ENCODE measurements at regions not wholly inside any gene's neighbourhood (a gene's known extent, or its start where the extent isn't known, plus 50 kb on each side); places are given as distances from the start of the nearest gene placed in this dataset.
"Not testable (repeated sequence)": the region's sequence is repeated elsewhere in the genome, so short reads cannot be mapped to it uniquely, and the experiment has no call there.

- Mint-ChIP-seq H3K4me1 (ENCODE audit: low read depth) (no peaks in the 10 kb centered on the region), H3K27me3 (peaks cover 2% of the 10 kb centered on the region), H3K9me3 (peaks cover 4% of the 10 kb centered on the region), H3K36me3 (ENCODE audit: low read depth) (no peaks in the 10 kb centered on the region), H3K27ac (no peak overlapping the region), H3K4me3 (no peak overlapping the region)
- intact Hi-C loops (cut with micrococcal nuclease) = no loop called here
- ATAC-seq (no peak), DNase-seq (no peak)
- TF ChIP-seq, protein P1, sequence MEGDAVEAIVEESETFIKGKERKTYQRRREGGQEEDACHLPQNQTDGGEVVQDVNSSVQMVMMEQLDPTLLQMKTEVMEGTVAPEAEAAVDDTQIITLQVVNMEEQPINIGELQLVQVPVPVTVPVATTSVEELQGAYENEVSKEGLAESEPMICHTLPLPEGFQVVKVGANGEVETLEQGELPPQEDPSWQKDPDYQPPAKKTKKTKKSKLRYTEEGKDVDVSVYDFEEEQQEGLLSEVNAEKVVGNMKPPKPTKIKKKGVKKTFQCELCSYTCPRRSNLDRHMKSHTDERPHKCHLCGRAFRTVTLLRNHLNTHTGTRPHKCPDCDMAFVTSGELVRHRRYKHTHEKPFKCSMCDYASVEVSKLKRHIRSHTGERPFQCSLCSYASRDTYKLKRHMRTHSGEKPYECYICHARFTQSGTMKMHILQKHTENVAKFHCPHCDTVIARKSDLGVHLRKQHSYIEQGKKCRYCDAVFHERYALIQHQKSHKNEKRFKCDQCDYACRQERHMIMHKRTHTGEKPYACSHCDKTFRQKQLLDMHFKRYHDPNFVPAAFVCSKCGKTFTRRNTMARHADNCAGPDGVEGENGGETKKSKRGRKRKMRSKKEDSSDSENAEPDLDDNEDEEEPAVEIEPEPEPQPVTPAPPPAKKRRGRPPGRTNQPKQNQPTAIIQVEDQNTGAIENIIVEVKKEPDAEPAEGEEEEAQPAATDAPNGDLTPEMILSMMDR (IDR thresholded peaks at IDR 0.05) = no peak
- CTCF ChIA-PET = no interaction called here
- POLR2A ChIA-PET = no interaction called here
These were observed 123.0 kb upstream of the NR2F2 start for GRCh38 chr15:96207377-96208006.

GRCh38 chr15:96209285-96209735 is 121.2 kb upstream of the NR2F2 start:
- Mint-ChIP-seq H3K9me3 (peaks cover 4% of the 10 kb centered on the region), H3K4me3 (no peak overlapping the region), H3K4me1 (ENCODE audit: low read depth) (no peaks in the 10 kb centered on the region), H3K27ac (no peak overlapping the region), H3K27me3 (peaks cover 2% of the 10 kb centered on the region), H3K36me3 (ENCODE audit: low read depth) (no peaks in the 10 kb centered on the region)
- TF ChIP-seq, protein P1 (IDR thresholded peaks at IDR 0.05) = no peak
- no peak for DNase-seq
- CTCF ChIA-PET = no interaction called here
- ATAC-seq = no peak
- intact Hi-C loops (cut with micrococcal nuclease) = no loop called here
- POLR2A ChIA-PET = no interaction called here

DNA sequence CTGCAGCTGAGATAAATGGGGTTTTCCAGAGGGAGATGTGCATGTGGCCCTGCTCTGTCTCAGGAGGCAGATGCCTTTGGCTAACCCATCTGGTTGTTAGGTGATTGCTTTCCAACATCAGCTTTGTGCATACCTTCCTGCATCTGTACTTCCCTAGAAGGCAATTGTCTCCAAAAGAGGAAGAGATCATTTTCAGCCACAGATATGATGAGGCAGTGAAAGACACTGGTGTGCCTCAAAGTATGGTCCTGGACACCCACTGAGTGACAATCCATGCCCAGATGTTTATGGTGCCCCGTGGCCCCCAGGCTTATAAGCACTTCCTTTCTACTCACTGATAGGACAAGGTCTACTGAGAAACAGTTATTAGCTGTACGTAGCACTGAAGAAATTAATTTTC is 117.5 kb upstream of the NR2F2 start:
- ChIA-PET POLR2A (no interaction called here), CTCF (no interaction called here)
- DNase-seq (no peak), ATAC-seq (no peak)
- intact Hi-C loops (cut with micrococcal nuclease) = no loop called here
- Mint-ChIP-seq H3K9me3 (peaks cover 4% of the 10 kb centered on the region), H3K27me3 (peaks cover 7% of the 10 kb centered on the region), H3K27ac (no peak overlapping the region), H3K36me3 (ENCODE audit: low read depth) (no peaks in the 10 kb centered on the region), H3K4me1 (ENCODE audit: low read depth) (no peaks in the 10 kb centered on the region), H3K4me3 (no peak overlapping the region)
- TF ChIP-seq, protein P1 (IDR thresholded peaks at IDR 0.05) = no peak

DNA sequence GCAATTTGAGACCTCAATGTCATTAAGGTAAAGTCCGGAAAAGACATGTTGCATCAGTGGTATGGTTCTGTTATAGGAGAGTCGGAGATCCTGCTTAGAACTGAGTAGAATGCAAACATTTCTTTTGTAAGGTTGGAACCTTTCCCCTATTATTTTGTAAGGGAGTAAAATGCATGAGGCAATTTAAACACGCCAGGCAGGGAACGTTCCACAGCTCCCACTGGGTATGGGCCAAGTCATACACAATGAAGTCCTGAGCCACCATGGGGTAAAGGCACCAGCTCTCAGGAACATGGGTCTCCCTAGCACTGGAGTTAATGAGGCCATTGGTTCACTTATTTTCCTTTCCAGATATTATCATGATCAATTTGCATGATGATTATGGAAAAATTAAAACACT is 116.6 kb upstream of the NR2F2 start:
- TF ChIP-seq, protein P1 (IDR thresholded peaks at IDR 0.05) = no peak
- intact Hi-C loops (cut with micrococcal nuclease) = no loop called here
- Mint-ChIP-seq H3K27ac (no peak overlapping the region), H3K27me3 (peaks cover 7% of the 10 kb centered on the region), H3K36me3 (ENCODE audit: low read depth) (no peaks in the 10 kb centered on the region), H3K4me1 (ENCODE audit: low read depth) (no peaks in the 10 kb centered on the region), H3K9me3 (peaks cover 4% of the 10 kb centered on the region), H3K4me3 (no peak overlapping the region)
- DNase-seq (no peak), ATAC-seq (no peak)
- CTCF ChIA-PET = no interaction called here
- POLR2A ChIA-PET = no interaction called here

- H3K9me3 Mint-ChIP-seq; H3K4me1 Mint-ChIP-seq (ENCODE audit: low read depth); H3K36me3 Mint-ChIP-seq (ENCODE audit: low read depth); POLR2A ChIA-PET; ATAC-seq; DNase-seq; intact Hi-C loops (cut with micrococcal nuclease); CTCF ChIA-PET; H3K4me3 Mint-ChIP-seq; H3K27ac Mint-ChIP-seq; H3K27me3 Mint-ChIP-seq: not testable (repeated sequence)
These were observed 114.0 kb upstream of the NR2F2 start for GRCh38 chr15:96216481-96216880.

DNA sequence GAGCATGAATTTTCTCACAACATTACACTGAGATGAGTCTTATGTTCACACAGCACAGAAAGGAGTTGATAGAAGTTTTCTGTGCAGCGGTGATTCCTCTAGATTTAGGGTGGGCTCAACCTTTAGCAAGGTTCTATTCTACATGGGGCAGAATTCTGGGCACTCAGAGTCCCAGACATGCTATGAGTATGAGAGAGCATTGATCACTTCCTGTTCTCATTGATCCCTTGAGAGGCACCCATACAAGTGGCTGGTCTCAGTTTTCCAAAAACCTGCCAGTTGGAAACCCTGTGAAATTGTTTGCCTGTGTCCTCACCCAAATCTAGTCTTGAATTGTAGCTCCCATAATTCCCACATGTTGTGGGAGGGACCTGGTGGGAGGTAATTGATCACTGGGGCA is 112.5 kb upstream of the NR2F2 start:
- TF ChIP-seq, protein P1 (IDR thresholded peaks at IDR 0.05) = no peak
- POLR2A ChIA-PET = no interaction called here
- Mint-ChIP-seq H3K4me3 (no peak overlapping the region), H3K36me3 (ENCODE audit: low read depth) (no peaks in the 10 kb centered on the region), H3K27me3 (peaks cover 6% of the 10 kb centered on the region), H3K27ac (no peak overlapping the region), H3K4me1 (ENCODE audit: low read depth) (no peaks in the 10 kb centered on the region), H3K9me3 (peaks cover 4% of the 10 kb centered on the region)
- CTCF ChIA-PET = no interaction called here
- DNase-seq (no peak), ATAC-seq (no peak)
- intact Hi-C loops (cut with micrococcal nuclease) = no loop called here

Measured in activated CD8-positive, alpha-beta T cell treated with anti-CD3 and anti-CD28 coated beads for 36 hours (primary cell).